ENCODE measurements at regions not wholly inside any gene's neighbourhood (a gene's known extent, or its start where the extent isn't known, plus 50 kb on each side); places are given as distances from the start of the nearest gene placed in this dataset.

DNA sequence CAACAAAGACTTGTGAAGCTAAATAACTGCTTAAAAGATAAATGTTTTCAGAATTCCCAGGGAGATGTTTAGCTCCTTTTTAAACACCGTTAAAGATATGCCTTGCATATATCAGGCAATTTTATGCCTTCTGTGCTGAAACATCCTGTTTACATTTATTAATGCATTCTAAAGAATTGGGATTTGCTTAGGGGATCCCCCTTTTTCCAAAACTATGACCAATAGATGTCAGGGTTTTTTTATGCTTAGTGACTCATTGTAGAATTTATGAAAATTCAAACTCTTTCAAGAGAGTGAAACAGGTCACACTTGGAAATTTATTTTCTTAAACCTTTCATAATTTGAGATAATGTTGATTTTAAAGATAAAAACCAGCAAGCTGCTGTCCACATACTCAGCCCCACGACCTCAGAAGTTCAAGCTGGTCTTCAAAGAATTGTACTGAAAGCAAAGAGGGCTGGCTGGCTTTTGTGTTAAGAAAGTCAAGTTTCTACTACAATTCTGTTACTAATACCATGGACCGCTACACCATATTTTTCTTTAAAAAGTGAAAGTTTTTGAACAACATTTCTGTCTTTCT lies 411.8 kb downstream of the ETV1 start:
- TF ChIP-seq ZBTB7A (IDR thresholded peaks at IDR 0.05; ENCODE audit: low read depth) (no peak), TCF12 (IDR thresholded peaks at IDR 0.05; ENCODE audit: low read depth) (no peak), RAD21 (IDR thresholded peaks at IDR 0.05; ENCODE audit: low read depth) (no peak), EGR1 (IDR thresholded peaks at IDR 0.05) (no peak), CEBPB (IDR thresholded peaks at IDR 0.05) (no peak), TAF1 (IDR thresholded peaks at IDR 0.05; ENCODE audit: low read depth) (no peak), EP300 (IDR thresholded peaks at IDR 0.05; ENCODE audit: borderline replicate concordance) (no peak), TEAD4 (IDR thresholded peaks at IDR 0.05) (no peak), FOXM1 (IDR thresholded peaks at IDR 0.05; ENCODE audit: borderline replicate concordance, low read depth) (no peak), NFIC (IDR thresholded peaks at IDR 0.05) (no peak)
- TF ChIP-seq, protein P1, sequence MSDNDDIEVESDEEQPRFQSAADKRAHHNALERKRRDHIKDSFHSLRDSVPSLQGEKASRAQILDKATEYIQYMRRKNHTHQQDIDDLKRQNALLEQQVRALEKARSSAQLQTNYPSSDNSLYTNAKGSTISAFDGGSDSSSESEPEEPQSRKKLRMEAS (IDR thresholded peaks at IDR 0.05) = no peak
- TF ChIP-seq, protein P2, sequence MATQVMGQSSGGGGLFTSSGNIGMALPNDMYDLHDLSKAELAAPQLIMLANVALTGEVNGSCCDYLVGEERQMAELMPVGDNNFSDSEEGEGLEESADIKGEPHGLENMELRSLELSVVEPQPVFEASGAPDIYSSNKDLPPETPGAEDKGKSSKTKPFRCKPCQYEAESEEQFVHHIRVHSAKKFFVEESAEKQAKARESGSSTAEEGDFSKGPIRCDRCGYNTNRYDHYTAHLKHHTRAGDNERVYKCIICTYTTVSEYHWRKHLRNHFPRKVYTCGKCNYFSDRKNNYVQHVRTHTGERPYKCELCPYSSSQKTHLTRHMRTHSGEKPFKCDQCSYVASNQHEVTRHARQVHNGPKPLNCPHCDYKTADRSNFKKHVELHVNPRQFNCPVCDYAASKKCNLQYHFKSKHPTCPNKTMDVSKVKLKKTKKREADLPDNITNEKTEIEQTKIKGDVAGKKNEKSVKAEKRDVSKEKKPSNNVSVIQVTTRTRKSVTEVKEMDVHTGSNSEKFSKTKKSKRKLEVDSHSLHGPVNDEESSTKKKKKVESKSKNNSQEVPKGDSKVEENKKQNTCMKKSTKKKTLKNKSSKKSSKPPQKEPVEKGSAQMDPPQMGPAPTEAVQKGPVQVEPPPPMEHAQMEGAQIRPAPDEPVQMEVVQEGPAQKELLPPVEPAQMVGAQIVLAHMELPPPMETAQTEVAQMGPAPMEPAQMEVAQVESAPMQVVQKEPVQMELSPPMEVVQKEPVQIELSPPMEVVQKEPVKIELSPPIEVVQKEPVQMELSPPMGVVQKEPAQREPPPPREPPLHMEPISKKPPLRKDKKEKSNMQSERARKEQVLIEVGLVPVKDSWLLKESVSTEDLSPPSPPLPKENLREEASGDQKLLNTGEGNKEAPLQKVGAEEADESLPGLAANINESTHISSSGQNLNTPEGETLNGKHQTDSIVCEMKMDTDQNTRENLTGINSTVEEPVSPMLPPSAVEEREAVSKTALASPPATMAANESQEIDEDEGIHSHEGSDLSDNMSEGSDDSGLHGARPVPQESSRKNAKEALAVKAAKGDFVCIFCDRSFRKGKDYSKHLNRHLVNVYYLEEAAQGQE (IDR thresholded peaks at IDR 0.05; ENCODE audit: low read depth) = no peak

- TF ChIP-seq RAD21 (IDR thresholded peaks at IDR 0.05; ENCODE audit: low read depth) (no peak), CEBPB (IDR thresholded peaks at IDR 0.05) (no peak), FOXM1 (IDR thresholded peaks at IDR 0.05; ENCODE audit: borderline replicate concordance, low read depth) (no peak), TCF12 (IDR thresholded peaks at IDR 0.05; ENCODE audit: low read depth) (no peak), USF1 (IDR thresholded peaks at IDR 0.05) (no peak), EGR1 (IDR thresholded peaks at IDR 0.05) (no peak), TEAD4 (IDR thresholded peaks at IDR 0.05) (no peak), NFIC (IDR thresholded peaks at IDR 0.05) (no peak), EP300 (IDR thresholded peaks at IDR 0.05; ENCODE audit: borderline replicate concordance) (no peak)
- TF ChIP-seq, protein P1 (IDR thresholded peaks at IDR 0.05) = no peak
Observed at GRCh38 chr7:13578294-13578693, 411.2 kb downstream of the ETV1 start.

DNA sequence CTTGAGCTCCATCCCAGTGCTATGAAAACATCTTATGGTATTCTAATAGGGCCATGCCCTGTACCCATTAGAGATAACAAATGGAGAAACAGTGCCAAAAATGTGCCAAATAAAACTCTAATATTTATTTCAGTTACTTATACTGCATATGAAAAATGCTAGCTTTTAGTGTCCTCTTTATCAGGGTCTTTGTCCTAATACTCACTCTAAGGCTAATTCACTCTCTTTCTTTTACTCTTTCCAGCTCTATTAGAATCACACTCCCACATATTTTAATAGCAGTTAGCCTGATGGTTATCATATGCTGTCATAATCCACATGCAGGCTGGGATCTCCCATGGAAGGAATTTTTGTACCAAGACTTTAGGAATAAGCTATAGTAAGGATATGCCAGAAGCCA lies 408.4 kb downstream of the ETV1 start:
- TF ChIP-seq EP300 (IDR thresholded peaks at IDR 0.05; ENCODE audit: borderline replicate concordance) (no peak), NFIC (IDR thresholded peaks at IDR 0.05) (no peak), YY1 (IDR thresholded peaks at IDR 0.05; ENCODE audit: low read depth) (no peak), ZBTB7A (IDR thresholded peaks at IDR 0.05; ENCODE audit: low read depth) (no peak), CEBPB (IDR thresholded peaks at IDR 0.05) (no peak), FOXM1 (IDR thresholded peaks at IDR 0.05; ENCODE audit: borderline replicate concordance, low read depth) (no peak), EGR1 (IDR thresholded peaks at IDR 0.05) (no peak)
- TF ChIP-seq, protein P1 (IDR thresholded peaks at IDR 0.05) = no peak

DNA sequence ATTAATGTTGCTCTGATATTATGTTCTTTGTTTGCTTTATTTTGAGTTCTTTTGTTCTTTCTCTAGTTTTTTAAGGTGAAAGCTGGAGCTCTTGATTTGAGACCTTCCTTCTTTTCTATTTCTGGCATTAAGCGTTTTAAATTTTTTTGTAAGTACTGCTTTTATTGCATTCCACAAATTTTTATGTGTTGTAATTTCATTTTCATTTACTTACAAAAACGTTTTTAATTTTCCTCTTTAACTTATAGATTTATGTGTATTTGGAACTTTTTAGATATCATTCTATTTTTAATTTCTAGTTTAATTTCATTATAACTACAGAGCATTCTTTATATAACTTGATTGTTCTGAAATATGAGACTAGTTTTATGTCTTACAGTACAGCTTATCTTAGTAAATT lies 395.6 kb downstream of the ETV1 start:
- TF ChIP-seq EGR1 (IDR thresholded peaks at IDR 0.05) = no peak
- TF ChIP-seq, protein P2 (IDR thresholded peaks at IDR 0.05; ENCODE audit: low read depth) = no peak
- TF ChIP-seq RAD21 (IDR thresholded peaks at IDR 0.05; ENCODE audit: low read depth) = no peak
- no peak for TF ChIP-seq CEBPB (IDR thresholded peaks at IDR 0.05)
- TF ChIP-seq TEAD4 (IDR thresholded peaks at IDR 0.05) = no peak
- no peak for TF ChIP-seq TAF1 (IDR thresholded peaks at IDR 0.05; ENCODE audit: low read depth)
- no peak for TF ChIP-seq TCF12 (IDR thresholded peaks at IDR 0.05; ENCODE audit: low read depth)
- TF ChIP-seq YY1 (IDR thresholded peaks at IDR 0.05; ENCODE audit: low read depth) = no peak
- TF ChIP-seq, protein P1 (IDR thresholded peaks at IDR 0.05) = no peak
- no peak for TF ChIP-seq ZBTB7A (IDR thresholded peaks at IDR 0.05; ENCODE audit: low read depth)
- no peak for TF ChIP-seq NFIC (IDR thresholded peaks at IDR 0.05)
- TF ChIP-seq USF1 (IDR thresholded peaks at IDR 0.05) = no peak
- TF ChIP-seq CREB1 (IDR thresholded peaks at IDR 0.05; ENCODE audit: low read depth) = no peak
- TF ChIP-seq EP300 (IDR thresholded peaks at IDR 0.05; ENCODE audit: borderline replicate concordance) = no peak

- no peak for TF ChIP-seq TEAD4 (IDR thresholded peaks at IDR 0.05)
- no peak for TF ChIP-seq FOXM1 (IDR thresholded peaks at IDR 0.05; ENCODE audit: borderline replicate concordance, low read depth)
- no peak for TF ChIP-seq NFIC (IDR thresholded peaks at IDR 0.05)
- TF ChIP-seq RAD21 (IDR thresholded peaks at IDR 0.05; ENCODE audit: low read depth) = no peak
- TF ChIP-seq CREB1 (IDR thresholded peaks at IDR 0.05; ENCODE audit: low read depth) = no peak
- no peak for TF ChIP-seq EGR1 (IDR thresholded peaks at IDR 0.05)
- no peak for TF ChIP-seq TCF12 (IDR thresholded peaks at IDR 0.05; ENCODE audit: low read depth)
- no peak for TF ChIP-seq CEBPB (IDR thresholded peaks at IDR 0.05)
- TF ChIP-seq YY1 (IDR thresholded peaks at IDR 0.05; ENCODE audit: low read depth) = no peak
- TF ChIP-seq EP300 (IDR thresholded peaks at IDR 0.05; ENCODE audit: borderline replicate concordance) = no peak
- TF ChIP-seq, protein P2 (IDR thresholded peaks at IDR 0.05; ENCODE audit: low read depth) = no peak
- no peak for TF ChIP-seq ZBTB7A (IDR thresholded peaks at IDR 0.05; ENCODE audit: low read depth)
- TF ChIP-seq, protein P1 (IDR thresholded peaks at IDR 0.05) = no peak
- TF ChIP-seq TAF1 (IDR thresholded peaks at IDR 0.05; ENCODE audit: low read depth) = no peak
Observed at GRCh38 chr7:13602036-13602435, 387.4 kb downstream of the ETV1 start.
